Inflammatory macrophage (primary cell): ENCODE measurements at regions not wholly inside any gene's neighbourhood (a gene's known extent, or its start where the extent isn't known, plus 50 kb on each side); places are given as distances from the start of the nearest gene placed in this dataset.
"Not testable (repeated sequence)": the region's sequence is repeated elsewhere in the genome, so short reads cannot be mapped to it uniquely, and the experiment has no call there.

Experiments used
- DNase-seq, 2 donors: peaks; one replicate each; pipeline ENCODE4 v3.0.0-alpha.2; 2020 to 2022

DNA sequence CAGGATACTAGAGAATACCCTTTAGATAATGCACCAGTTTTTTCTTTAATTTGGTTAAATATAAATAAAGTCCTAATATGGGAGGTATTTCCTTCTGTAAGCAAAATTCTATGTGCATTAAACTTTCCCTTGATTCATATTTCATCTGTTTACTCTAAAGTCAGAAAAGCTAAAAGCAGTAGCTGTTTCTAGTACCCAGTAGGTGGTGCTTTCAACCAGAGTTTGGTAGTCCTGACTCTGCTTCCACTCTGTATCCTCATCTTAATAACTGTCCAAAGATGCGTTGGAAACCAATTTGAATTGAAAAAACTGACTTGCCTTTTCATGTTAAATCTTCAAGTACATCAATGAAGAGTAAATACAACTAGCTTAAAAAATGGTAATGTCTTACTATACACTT, 1065.2 kb downstream of the JRKL start:
- no peak for DNase-seq

GRCh38 chr11:97460091-97460490, 1070.3 kb downstream of the JRKL start:
- no peak for DNase-seq

- DNase-seq, result no peak
These were observed 1071.4 kb downstream of the JRKL start for GRCh38 chr11:97461044-97461880.

GRCh38 chr11:97461934-97462333, 1072.1 kb downstream of the JRKL start:
- DNase-seq, result no peak

DNA sequence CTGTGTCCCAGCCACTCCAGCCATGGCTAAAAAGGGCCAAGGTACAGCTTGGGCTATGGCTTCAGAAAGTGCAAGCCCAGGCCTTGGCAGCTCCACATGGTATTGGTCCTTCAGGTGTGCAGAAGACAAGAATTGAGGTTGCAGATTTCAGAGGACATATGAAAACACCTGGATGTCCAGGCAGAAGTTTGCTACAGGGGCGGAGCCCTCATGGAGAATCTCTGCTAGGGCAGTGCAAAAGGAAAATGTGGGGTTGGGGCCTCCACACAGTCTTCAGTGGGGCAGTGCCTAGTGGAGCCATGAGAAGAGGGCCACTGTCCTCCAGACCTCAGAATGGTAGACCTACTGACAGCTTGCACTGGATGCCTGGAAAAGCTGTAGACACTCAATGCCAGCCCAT, 1074.1 kb downstream of the JRKL start:
- DNase-seq, result no peak

DNA sequence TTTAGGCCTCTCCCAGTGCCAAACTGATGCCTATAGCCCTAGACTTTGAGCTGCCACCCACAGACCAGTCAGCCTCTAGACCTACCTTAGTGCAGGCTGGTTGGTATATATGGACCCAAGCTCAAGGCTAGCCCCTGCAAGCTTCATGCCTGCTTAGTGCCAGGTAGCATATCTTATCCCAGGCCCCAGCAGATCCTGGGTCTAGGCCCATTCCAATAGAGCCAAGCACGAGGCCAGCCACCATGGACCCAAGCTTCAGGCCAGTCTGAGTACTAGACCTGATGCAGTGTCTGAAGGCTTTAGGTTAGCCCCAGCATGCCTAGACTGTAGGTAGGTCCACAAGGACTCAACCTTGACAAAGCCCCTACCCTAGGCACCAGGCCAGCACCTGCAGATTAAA, 1081.7 kb downstream of the JRKL start:
- no peak for DNase-seq

DNA sequence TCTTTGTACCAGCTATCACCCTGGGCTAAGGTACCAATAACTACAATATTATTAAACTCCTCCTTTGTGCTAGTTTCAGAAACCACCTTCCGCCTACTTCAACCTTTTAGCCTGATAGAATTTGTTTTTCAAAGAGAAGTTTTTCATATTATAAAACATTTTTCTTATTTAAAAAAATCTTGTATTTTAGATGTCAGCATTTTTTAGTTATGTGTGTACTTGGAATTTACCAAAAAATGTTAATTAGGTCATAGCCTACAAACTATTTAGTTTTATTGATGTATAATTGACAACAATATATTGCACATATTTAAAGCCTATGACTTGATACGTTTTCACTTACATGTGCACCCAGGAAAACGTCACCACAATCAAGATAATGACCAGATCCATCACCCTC, 1097.6 kb downstream of the JRKL start:
- DNase-seq, result no peak

DNA sequence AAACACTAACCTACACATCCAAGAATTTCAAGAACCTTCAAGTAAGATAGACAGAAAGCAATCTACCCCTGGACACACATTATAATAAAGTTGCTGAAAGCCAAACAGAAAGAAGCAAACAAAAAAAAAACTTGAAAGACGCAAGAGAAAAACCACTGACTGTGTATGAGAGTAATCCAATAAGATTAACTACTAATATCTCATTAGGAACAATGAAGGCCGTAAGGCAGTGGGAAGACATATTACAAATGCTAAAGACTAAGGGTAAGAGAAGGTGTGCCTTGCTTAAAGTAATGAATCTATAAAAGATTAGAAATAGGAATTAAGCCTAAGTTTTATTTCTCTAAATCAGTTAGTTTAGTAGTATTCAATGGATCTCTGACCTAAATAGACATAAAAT, 1109.1 kb downstream of the JRKL start:
- no peak for DNase-seq

DNA sequence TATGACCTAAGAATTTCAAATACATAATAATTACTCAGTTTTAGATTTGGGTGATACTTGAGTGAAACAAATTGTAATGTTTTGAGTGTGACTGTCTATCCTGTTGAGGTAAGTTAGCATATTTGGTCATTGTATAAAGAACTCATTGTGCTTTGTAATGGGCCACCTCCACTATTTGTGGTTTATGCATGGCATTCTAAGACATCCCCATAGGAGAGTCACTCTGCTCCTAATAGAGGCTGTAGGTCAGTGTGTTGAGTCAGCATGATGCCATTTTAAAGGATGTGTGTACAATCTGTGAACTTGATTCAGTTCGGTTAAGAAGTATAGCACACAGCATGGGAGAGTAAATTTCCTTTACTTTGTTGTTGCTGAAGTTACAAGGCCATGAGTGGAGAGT, 1112.4 kb downstream of the JRKL start:
- no peak for DNase-seq

- DNase-seq, result no peak
These were observed 1116.4 kb downstream of the JRKL start for GRCh38 chr11:97506076-97506759.

DNA sequence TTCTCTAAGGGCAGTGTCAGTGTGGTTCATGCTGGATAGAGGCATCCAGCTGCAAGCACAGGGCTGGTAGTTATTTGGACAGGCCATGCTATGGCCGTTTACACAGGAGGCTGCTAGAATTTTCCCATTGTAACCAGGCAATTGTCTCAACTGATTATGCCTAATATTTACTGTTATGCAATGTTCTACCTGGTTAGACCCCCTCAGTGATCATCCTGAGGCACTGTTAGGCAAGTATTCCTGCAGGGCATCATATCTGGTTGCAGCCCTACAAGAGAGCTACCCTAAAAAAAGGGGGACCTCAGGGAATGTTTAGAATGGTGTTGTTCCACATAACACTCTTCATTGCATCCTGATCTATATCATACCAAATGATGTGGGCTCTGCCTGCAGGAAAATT, 1124.6 kb downstream of the JRKL start:
- DNase-seq, result no peak

- no peak for DNase-seq
These were observed 1126.9 kb downstream of the JRKL start for GRCh38 chr11:97516688-97517087.

DNA sequence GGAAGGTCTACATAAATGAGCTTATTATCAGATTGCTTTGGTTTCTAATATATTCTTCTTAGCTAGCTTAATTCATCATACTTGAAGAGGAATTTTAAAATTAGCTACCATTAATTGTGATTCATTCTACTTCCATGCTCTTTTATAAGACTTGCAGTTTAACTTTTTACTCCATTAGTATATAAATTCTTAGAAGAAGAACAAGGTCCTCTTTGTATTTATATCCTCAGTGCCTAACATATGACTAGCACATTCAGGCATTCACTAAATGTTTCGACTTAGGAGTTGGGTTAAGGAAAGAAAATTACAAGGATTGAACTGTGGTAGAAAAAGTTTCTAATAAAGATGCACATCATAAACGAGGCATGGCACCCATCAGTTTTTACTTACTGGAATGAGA, 1135.5 kb downstream of the JRKL start:
- DNase-seq, result no peak

- DNase-seq, result no peak
These were observed 1147.8 kb downstream of the JRKL start for GRCh38 chr11:97537407-97538150.

GRCh38 chr11:97544431-97544830, 1154.6 kb downstream of the JRKL start:
- DNase-seq, result no peak

- no peak for DNase-seq
These were observed 1158.5 kb downstream of the JRKL start for GRCh38 chr11:97548280-97548679.

- no peak for DNase-seq
These were observed 1167.6 kb downstream of the JRKL start for GRCh38 chr11:97557399-97557798.

GRCh38 chr11:97567801-97568200, 1178.0 kb downstream of the JRKL start:
- DNase-seq, result no peak

DNA sequence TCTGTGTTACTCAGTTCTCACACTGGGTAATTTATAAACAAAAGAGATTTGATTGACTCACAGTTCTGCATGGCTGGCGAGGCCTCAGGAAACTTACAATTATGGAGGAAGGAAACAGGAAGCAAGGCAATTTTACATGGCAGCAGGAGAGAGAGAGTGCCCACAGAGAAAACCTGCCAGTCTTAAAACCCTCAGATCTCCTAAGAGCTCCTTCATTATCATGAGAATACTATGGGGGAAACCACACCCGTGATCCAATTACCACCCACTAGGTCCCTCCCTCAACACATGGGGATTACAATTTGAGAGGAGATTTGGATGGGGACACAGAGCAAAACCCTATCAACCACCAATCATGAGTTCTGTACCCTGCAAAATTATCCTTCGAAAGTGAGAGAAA, 1180.8 kb downstream of the JRKL start:
- DNase-seq, result no peak

- DNase-seq, result not testable (repeated sequence)
These were observed 1184.0 kb downstream of the JRKL start for GRCh38 chr11:97573771-97574170.

DNA sequence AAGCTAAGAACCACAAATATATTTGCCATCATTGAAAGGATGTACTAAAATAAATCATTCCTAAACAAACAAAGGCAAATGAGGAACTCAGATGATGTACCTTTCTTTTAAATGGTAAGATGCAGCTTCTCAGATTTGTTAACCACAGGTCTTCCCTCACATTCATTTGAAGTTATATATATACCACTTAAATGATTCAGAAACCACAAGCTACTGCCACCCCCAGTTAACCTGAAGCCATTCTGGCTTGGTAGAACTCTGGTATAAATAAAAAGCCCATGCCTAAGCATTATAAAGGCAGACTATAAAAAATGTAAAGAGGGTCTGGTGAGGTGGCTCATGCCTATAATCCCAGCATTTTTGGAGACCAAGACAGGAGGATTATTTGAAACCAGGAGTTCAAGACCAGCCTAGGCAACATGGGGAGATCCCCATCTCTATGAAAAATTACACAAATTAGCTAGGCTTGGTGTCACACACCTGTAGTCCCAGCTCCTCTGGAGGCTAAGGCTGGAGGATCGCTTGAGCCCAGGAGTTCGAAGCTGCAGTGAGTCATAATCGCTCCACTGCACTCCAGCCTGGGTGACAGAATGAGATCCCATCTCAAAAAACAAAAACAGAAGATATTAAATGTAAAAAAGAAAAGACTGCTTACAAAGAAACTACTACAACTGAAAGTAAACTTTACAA, 1185.3 kb downstream of the JRKL start:
- no peak for DNase-seq

DNA sequence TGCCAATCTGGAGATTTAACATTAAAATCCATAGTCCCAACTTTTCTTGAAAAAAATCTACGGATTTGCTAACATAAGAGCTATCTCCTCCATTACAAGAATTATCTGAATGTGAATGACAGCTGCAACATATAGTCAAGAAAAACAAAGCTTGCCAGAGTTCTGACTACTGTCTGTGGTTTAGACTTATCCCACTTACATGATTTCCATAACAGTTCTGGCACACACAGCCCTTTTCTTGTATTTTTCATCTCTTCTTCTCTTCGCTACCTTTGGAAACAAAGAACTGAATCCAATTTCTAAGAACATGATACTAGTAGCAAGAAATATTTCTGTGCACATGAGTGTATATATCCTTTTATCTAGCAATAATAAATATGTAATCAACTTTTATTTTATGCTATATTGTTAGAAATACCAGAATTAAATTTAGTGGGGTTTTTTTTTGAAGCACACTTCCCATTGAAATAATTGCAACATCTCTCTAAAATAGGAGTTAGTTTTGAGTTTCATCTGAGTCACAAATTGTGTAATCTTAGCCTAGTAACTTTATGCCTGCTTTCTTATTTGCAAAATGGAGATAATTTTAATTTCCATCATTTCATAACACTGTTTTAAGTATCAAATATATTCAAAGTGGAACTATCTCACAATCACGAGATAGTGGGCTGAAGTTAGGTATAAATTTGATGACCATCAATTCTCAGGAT, 1217.6 kb downstream of the JRKL start:
- DNase-seq, result no peak
